Neural cell (in vitro differentiated cells): ENCODE measurements at regions not wholly inside any gene's neighbourhood (a gene's known extent, or its start where the extent isn't known, plus 50 kb on each side); places are given as distances from the start of the nearest gene placed in this dataset.

ENCODE experiments used
- H2AFZ ChIP-seq: fragments of 200-600, 300-800 bp; sonication (generic), shearing (Covaris generic); 2 replicates; pipeline ENCODE4 v1.6.0; 2014; ENCODE audit warnings: low read depth, mild to moderate bottlenecking, antibody characterized with exemption, low read length, moderate library complexity
- H3F3A ChIP-seq: fragments of 200-600 bp; shearing (Covaris generic); 2 replicates; pipeline ENCODE4 v1.6.1; 2016; ENCODE audit warnings: mild to moderate bottlenecking, moderate library complexity, mixed read lengths, antibody characterized with exemption, low read length; ENCODE audit not compliant: insufficient read depth, poor library complexity, severe bottlenecking
- H3K27ac ChIP-seq: fragments of 200-600, 300-800 bp; sonication (generic), shearing (Covaris generic); 2 replicates; pipeline ENCODE4 v1.5.1; 2014; ENCODE audit warnings: mild to moderate bottlenecking, low read length, moderate library complexity
- H3K27me3 ChIP-seq: fragments of 300-800, 200-600 bp; sonication (generic), shearing (Covaris generic); 2 replicates; pipeline ENCODE4 v1.6.0; 2014; ENCODE audit warnings: mild to moderate bottlenecking, low read depth, low read length, moderate library complexity; ENCODE audit not compliant: insufficient read depth
- H3K36me3 ChIP-seq: fragments of 300-800, 200-600 bp; sonication (generic), shearing (Covaris generic); 2 replicates; pipeline ENCODE4 v1.5.1; 2014; ENCODE audit warnings: mild to moderate bottlenecking, antibody characterized with exemption, low read length, moderate library complexity; ENCODE audit not compliant: insufficient read depth
- H3K4me2 ChIP-seq: fragments of 300-800, 200-600 bp; sonication (generic), shearing (Covaris generic); 2 replicates; pipeline ENCODE4 v1.6.0; 2014; ENCODE audit warnings: mild to moderate bottlenecking, low read length
- H3K4me3 ChIP-seq: fragments of 300-800, 200-600 bp; sonication (generic), shearing (Covaris generic); 2 replicates; pipeline ENCODE4 v1.5.1; 2014; ENCODE audit warnings: mild to moderate bottlenecking, low read length, moderate library complexity
- H3K79me2 ChIP-seq: fragments of 200-600 bp; shearing (Covaris generic); replicated peaks from 2 replicates; pipeline ENCODE4 v1.6.0; 2014; ENCODE audit warnings: mild to moderate bottlenecking, low read length, moderate library complexity; ENCODE audit not compliant: insufficient read depth
- H3K9ac ChIP-seq: fragments of 300-800, 200-600 bp; sonication (generic), shearing (Covaris generic); 2 replicates; pipeline ENCODE4 v1.6.1; 2016; ENCODE audit warnings: mild to moderate bottlenecking, low read length, mixed read lengths
- H3K9me2 ChIP-seq: fragments of 200-600 bp; shearing (Covaris generic); 2 replicates; pipeline ENCODE4 v1.6.1; 2016; ENCODE audit warnings: mild to moderate bottlenecking, low read length, mixed read lengths; ENCODE audit not compliant: insufficient read depth
- H3K9me3 ChIP-seq: fragments of 200-600, 300-800 bp; sonication (generic), shearing (Covaris generic); 2 replicates; pipeline ENCODE4 v1.6.1; 2016; ENCODE audit warnings: mild to moderate bottlenecking, mixed run types, low read length, moderate library complexity, mixed read lengths
- H4K20me1 ChIP-seq: fragments of 200-600 bp; shearing (Covaris generic); 2 replicates; pipeline ENCODE4 v1.6.1; 2016; ENCODE audit warnings: mild to moderate bottlenecking, mixed run types; ENCODE audit not compliant: insufficient read depth
- EP300 ChIP-seq: fragments of 450-650 bp; conservative IDR thresholded peaks from 2 replicates; pipeline ENCODE4 v1.6.1; 2014; ENCODE audit warnings: antibody characterized with exemption, mild to moderate bottlenecking, moderate library complexity; ENCODE audit not compliant: poor library complexity, severe bottlenecking
- EZH2 ChIP-seq: fragments of 200-600, 300-800 bp; shearing (Covaris generic), sonication (generic); IDR thresholded peaks from 2 replicates; pipeline ENCODE4 v1.6.1; 2014; ENCODE audit warnings: antibody characterized with exemption, low read length, borderline replicate concordance, mild to moderate bottlenecking; ENCODE audit not compliant: insufficient read depth, poor library complexity, severe bottlenecking
- MXI1 ChIP-seq: fragments of 450-650 bp; conservative IDR thresholded peaks from 2 replicates; pipeline ENCODE4 v1.6.1; 2014; ENCODE audit warnings: antibody characterized with exemption, mild to moderate bottlenecking; ENCODE audit not compliant: poor library complexity, severe bottlenecking
- POLR2AphosphoS5 ChIP-seq: IDR thresholded peaks from 2 replicates; pipeline ENCODE4 v1.6.1; 2012
- RAD21 ChIP-seq: fragments of 450-650 bp; conservative IDR thresholded peaks from 2 replicates; pipeline ENCODE4 v1.6.1; 2014; ENCODE audit warnings: antibody characterized with exemption, mild to moderate bottlenecking, moderate library complexity
- SMC3 ChIP-seq: fragments of 450-650 bp; conservative IDR thresholded peaks from 2 replicates; pipeline ENCODE4 v1.6.1; 2014; ENCODE audit warnings: antibody characterized with exemption, mild to moderate bottlenecking, moderate library complexity; ENCODE audit not compliant: poor library complexity
- TAF1 ChIP-seq: IDR thresholded peaks from 2 replicates; pipeline ENCODE4 v1.6.1; 2012; ENCODE audit warnings: low read depth
- TF ChIP-seq, protein P1 (sequence below): IDR thresholded peaks from 2 replicates; pipeline ENCODE4 v1.6.1; 2012; ENCODE audit warnings: borderline replicate concordance
- TF ChIP-seq, protein P2 (sequence below): fragments of 450-650 bp; IDR thresholded peaks from 2 replicates; pipeline ENCODE4 v1.5.1; 2014; ENCODE audit warnings: antibody characterized with exemption, mild to moderate bottlenecking, moderate library complexity; ENCODE audit not compliant: poor library complexity, severe bottlenecking

DNA sequence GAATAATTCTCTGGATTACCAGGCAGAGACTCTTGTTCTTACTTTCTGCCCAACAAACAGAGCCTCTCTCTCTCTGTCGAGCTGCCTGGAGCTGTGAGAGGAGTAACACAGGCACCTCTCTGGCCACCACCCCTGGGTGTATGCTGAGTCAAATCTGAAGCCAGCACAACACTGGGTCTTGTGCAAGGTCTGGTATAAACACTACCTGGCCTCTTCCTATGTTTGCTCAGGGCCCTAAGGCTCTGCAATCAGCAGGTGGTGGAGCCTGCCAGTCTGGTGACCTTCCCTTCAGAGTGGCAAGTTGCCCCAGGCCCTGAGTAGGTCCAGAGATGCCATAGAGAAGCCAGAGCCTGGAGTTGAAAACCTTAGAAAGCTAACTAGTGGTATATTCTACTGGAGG, 139.9 kb downstream of the CPXCR1 start:
- no peaks in the 10 kb centered on the region for H3F3A ChIP-seq
- no peak overlapping the region for H3K4me3 ChIP-seq
- no peaks in the 10 kb centered on the region for H3K36me3 ChIP-seq
- H3K9ac ChIP-seq, result no peak overlapping the region
- H3K27ac ChIP-seq, result no peak overlapping the region
- no peaks in the 10 kb centered on the region for H3K9me3 ChIP-seq
- no peak for TF ChIP-seq POLR2AphosphoS5
- no peak for TF ChIP-seq TAF1
- TF ChIP-seq, protein P1, sequence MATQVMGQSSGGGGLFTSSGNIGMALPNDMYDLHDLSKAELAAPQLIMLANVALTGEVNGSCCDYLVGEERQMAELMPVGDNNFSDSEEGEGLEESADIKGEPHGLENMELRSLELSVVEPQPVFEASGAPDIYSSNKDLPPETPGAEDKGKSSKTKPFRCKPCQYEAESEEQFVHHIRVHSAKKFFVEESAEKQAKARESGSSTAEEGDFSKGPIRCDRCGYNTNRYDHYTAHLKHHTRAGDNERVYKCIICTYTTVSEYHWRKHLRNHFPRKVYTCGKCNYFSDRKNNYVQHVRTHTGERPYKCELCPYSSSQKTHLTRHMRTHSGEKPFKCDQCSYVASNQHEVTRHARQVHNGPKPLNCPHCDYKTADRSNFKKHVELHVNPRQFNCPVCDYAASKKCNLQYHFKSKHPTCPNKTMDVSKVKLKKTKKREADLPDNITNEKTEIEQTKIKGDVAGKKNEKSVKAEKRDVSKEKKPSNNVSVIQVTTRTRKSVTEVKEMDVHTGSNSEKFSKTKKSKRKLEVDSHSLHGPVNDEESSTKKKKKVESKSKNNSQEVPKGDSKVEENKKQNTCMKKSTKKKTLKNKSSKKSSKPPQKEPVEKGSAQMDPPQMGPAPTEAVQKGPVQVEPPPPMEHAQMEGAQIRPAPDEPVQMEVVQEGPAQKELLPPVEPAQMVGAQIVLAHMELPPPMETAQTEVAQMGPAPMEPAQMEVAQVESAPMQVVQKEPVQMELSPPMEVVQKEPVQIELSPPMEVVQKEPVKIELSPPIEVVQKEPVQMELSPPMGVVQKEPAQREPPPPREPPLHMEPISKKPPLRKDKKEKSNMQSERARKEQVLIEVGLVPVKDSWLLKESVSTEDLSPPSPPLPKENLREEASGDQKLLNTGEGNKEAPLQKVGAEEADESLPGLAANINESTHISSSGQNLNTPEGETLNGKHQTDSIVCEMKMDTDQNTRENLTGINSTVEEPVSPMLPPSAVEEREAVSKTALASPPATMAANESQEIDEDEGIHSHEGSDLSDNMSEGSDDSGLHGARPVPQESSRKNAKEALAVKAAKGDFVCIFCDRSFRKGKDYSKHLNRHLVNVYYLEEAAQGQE, result no peak
- TF ChIP-seq RAD21, result no peak
- TF ChIP-seq EZH2, result no peak
- TF ChIP-seq MXI1, result no peak
- no peak for TF ChIP-seq SMC3
- TF ChIP-seq, protein P2, sequence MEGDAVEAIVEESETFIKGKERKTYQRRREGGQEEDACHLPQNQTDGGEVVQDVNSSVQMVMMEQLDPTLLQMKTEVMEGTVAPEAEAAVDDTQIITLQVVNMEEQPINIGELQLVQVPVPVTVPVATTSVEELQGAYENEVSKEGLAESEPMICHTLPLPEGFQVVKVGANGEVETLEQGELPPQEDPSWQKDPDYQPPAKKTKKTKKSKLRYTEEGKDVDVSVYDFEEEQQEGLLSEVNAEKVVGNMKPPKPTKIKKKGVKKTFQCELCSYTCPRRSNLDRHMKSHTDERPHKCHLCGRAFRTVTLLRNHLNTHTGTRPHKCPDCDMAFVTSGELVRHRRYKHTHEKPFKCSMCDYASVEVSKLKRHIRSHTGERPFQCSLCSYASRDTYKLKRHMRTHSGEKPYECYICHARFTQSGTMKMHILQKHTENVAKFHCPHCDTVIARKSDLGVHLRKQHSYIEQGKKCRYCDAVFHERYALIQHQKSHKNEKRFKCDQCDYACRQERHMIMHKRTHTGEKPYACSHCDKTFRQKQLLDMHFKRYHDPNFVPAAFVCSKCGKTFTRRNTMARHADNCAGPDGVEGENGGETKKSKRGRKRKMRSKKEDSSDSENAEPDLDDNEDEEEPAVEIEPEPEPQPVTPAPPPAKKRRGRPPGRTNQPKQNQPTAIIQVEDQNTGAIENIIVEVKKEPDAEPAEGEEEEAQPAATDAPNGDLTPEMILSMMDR, result no peak
- no peak for TF ChIP-seq EP300
- no peak overlapping the region for H3K4me2 ChIP-seq
- H3K9me2 ChIP-seq, result no peaks in the 10 kb centered on the region
- H3K27me3 ChIP-seq, result no peaks in the 10 kb centered on the region
- H2AFZ ChIP-seq, result no peak overlapping the region
- no peaks in the 10 kb centered on the region for H4K20me1 ChIP-seq
- no peaks in the 10 kb centered on the region for H3K79me2 ChIP-seq

GRCh38 chrX:88903989-88904718, 157.1 kb downstream of the CPXCR1 start:
- H3K79me2 ChIP-seq, result no peaks in the 10 kb centered on the region
- H3F3A ChIP-seq, result no peaks in the 10 kb centered on the region
- no peaks in the 10 kb centered on the region for H3K9me3 ChIP-seq
- H3K9ac ChIP-seq, result no peak overlapping the region
- TF ChIP-seq, protein P2, result no peak
- TF ChIP-seq EP300 (no peak), POLR2AphosphoS5 (no peak), TAF1 (no peak), RAD21 (no peak), EZH2 (no peak), SMC3 (no peak)
- TF ChIP-seq, protein P1, result no peak
- no peaks in the 10 kb centered on the region for H3K9me2 ChIP-seq
- H3K4me3 ChIP-seq, result no peak overlapping the region
- no peaks in the 10 kb centered on the region for H3K36me3 ChIP-seq
- H3K27ac ChIP-seq, result no peak overlapping the region
- no peaks in the 10 kb centered on the region for H3K27me3 ChIP-seq
- no peak overlapping the region for H2AFZ ChIP-seq
- no peak overlapping the region for H3K4me2 ChIP-seq
- H4K20me1 ChIP-seq, result no peaks in the 10 kb centered on the region
